GM12875 (cell line): ENCODE measurements at regions not wholly inside any gene's neighbourhood (a gene's known extent, or its start where the extent isn't known, plus 50 kb on each side); places are given as distances from the start of the nearest gene placed in this dataset.

Experiments
- H3K4me3 ChIP-seq: one replicate; pipeline ENCODE4 v1.5.1; 2011; ENCODE audit warnings: low read depth, low read length, control low read depth
- TF ChIP-seq, protein P1 (sequence below): IDR thresholded peaks from 2 replicates; pipeline ENCODE4 v1.5.1; 2011; ENCODE audit warnings: low read depth, mild to moderate bottlenecking, control low read depth, inconsistent platforms, low read length, moderate library complexity, borderline replicate concordance; ENCODE audit not compliant: insufficient read depth

DNA sequence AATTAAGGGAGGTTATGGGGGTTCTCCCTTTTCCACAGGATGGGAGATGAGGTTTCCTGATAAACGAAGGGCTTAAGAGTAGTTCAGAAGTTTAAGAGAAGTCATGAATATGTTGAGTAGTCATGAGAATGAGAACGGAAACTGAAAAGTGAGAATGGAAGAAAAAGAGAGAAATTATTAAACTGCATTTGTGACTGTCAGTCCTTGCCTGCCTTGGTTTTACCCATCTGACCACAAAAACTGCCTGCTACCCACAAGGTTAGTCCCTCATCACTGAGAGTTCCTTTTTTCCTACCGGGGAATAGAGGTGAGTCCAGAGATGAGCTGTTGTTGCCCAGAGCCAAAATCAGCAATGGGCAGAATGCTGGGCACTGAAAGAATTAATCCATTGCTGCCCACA is 174.1 kb upstream of the BET1 start:
- TF ChIP-seq, protein P1, sequence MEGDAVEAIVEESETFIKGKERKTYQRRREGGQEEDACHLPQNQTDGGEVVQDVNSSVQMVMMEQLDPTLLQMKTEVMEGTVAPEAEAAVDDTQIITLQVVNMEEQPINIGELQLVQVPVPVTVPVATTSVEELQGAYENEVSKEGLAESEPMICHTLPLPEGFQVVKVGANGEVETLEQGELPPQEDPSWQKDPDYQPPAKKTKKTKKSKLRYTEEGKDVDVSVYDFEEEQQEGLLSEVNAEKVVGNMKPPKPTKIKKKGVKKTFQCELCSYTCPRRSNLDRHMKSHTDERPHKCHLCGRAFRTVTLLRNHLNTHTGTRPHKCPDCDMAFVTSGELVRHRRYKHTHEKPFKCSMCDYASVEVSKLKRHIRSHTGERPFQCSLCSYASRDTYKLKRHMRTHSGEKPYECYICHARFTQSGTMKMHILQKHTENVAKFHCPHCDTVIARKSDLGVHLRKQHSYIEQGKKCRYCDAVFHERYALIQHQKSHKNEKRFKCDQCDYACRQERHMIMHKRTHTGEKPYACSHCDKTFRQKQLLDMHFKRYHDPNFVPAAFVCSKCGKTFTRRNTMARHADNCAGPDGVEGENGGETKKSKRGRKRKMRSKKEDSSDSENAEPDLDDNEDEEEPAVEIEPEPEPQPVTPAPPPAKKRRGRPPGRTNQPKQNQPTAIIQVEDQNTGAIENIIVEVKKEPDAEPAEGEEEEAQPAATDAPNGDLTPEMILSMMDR: no peak
- no peak overlapping the region for H3K4me3 ChIP-seq

DNA sequence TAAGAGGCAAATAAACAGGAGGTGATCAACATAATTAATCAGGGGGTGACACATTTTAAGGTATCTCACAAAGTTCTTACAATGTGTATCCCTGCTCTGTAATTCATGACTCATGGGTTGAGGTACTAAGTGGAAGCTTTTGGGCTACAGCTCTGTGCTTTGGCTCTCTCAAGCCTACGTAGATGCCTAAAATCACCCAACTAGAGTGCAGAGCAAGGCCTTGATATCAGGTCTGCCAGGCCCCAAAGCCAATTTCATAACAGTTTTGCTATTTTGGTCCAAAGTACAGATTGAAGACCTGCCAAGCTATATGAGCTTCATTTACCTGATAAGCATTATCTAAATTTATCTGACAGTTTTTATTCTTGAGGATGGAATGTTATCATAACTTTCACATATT is 175.3 kb upstream of the BET1 start:
- no peak overlapping the region for H3K4me3 ChIP-seq
- TF ChIP-seq, protein P1: no peak

DNA sequence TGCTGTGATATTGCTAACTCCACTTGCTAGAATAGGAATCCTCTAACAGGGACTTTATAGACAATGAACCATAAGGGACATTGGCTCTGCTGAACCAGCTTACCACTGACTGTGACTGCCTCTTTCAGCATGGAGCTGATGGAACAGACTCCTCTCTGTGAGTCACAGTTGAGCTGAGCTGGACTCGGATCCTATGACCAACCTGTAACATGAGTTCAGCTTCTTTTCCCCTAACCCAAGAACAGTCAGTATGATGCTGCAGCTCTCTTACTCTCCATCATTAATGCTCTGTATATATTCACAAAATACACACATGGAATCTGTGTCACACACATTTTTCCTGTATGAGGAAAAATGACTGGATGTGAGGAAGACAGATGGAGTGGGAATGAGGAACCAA is 177.9 kb upstream of the BET1 start:
- H3K4me3 ChIP-seq: no peak overlapping the region

DNA sequence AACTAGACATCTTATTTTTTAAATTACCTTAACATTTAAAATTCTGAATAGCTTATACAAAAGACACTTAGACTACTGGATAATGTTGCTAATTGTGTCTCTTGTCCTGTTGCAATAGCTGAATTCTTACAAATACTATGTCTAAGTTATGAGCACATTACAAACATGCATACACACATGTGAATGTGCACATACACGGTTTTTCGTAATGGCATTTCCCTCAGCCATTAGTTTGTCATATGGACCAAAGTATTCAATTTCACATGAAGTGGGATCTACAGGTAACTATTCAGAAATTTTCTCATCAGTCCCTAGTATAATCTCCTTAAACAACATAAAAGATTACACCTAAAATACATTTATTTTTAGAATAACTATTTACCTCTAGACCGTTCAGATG is 178.6 kb upstream of the BET1 start:
- H3K4me3 ChIP-seq: no peak overlapping the region

More for the DNA sequence above, 177.9 kb upstream of the BET1 start:
- TF ChIP-seq, protein P1: no peak

DNA sequence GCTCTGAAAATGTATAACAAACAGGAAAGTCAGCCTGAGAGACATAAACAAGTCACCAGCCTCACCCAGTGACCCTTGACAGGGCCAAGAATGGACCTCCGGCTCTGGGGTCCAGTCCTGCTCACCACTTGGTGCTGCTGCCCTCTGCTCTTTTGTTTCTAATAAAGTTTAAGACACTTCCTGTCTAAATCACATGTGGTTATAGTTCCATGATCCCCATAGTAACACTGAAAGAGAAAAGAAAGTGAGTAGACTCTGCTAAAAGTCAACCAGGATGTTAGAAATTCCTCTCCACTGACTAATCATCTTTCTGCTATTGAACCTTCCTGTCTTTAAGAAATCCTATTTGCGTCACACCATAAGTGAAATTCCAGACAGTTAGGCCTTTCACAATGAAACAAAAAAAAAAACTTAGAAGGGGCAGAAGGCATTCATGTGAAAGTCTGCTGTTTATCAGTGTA is 179.2 kb upstream of the BET1 start:
- no peak overlapping the region for H3K4me3 ChIP-seq
- TF ChIP-seq, protein P1: no peak

More for the DNA sequence above, 178.6 kb upstream of the BET1 start:
- TF ChIP-seq, protein P1: no peak

DNA sequence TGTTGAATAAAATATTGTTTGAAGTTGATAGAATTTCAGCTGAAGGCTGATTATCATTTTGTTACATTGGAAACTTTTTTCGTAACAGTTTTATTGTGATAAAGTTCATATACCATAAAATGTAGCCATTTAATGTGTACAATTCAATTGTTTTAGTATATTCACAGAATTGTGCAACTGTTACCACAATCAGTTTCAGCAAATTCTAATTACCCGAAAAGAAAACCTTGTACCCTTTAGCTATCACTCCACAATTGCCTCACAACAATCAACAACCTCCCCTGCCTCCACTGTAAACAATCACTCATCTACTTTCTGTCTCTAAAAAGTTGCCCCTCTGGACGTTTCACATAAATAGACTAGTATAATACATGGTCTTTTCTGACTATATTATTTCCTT is 179.7 kb upstream of the BET1 start:
- TF ChIP-seq, protein P1: no peak
- no peak overlapping the region for H3K4me3 ChIP-seq

DNA sequence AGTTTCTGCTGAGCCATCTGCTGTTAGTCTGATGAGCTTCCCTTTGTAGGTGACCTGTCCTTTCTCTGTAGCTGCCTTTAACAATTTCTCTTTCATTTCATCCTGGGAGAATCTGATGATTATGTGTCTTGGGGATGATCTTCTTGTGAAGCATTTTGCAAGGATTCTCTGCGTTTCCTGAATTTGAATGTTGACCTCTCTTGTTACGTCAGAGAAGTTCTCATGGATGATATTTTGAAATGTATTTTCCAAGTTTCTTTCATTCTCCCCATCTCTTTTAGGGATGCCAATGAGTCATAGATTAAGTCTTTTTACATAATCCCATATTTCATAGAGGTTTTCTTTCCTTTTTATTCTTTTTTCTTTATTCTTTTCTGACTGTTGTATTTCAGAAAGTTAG is 184.2 kb upstream of the BET1 start:
- H3K4me3 ChIP-seq: no peak overlapping the region
- TF ChIP-seq, protein P1: no peak
